Upper lobe of left lung (tissue), 6 donors: ENCODE measurements at regions not wholly inside any gene's neighbourhood (a gene's known extent, or its start where the extent isn't known, plus 50 kb on each side); places are given as distances from the start of the nearest gene placed in this dataset.

ENCODE experiments used
- ATAC-seq, 2 donors: fragments of 200-7000 bp; cut with Tn5 transposase; one replicate each; pipeline ENCODE4 v1.9.1; 2022; ENCODE audit warnings: mild to moderate bottlenecking in 2 of 2, moderate library complexity in 2 of 2; ENCODE audit not compliant: low FRiP score in 2 of 2
- DNase-seq, 2 donors: peaks; one replicate each; pipeline ENCODE4 v3.0.0-alpha.2; 2019 to 2020
- H3K27ac ChIP-seq, 4 donors: fragments of 200-600 bp; sonication (generic); one replicate each; pipeline ENCODE4 v1.5.1; 2016 to 2019
- H3K27me3 ChIP-seq, 4 donors: fragments of 200-600 bp; sonication (generic); one replicate each; pipeline ENCODE4 v1.5.1; 2017 to 2019
- H3K36me3 ChIP-seq, 4 donors: fragments of 200-600 bp; sonication (generic); one replicate each; pipeline ENCODE4 v1.5.1; 2016 to 2019
- H3K4me1 ChIP-seq, 4 donors: fragments of 200-600 bp; sonication (generic); one replicate each; pipeline ENCODE4 v1.5.1; 2018 to 2019
- H3K4me3 ChIP-seq, 4 donors: fragments of 200-600 bp; sonication (generic); one replicate each; pipeline ENCODE4 v1.5.1; 2017 to 2019; ENCODE audit warnings: mild to moderate bottlenecking in 2 of 4, moderate library complexity in 1 of 4
- H3K9me3 ChIP-seq, 4 donors: fragments of 200-600 bp; sonication (generic); one replicate each; pipeline ENCODE4 v1.5.1; 2018 to 2019
- EP300 ChIP-seq, 4 donors: sonication (generic); formaldehyde crosslinking; IDR thresholded peaks; one replicate each; pipeline ENCODE4 v1.5.1; 2017; ENCODE audit warnings: antibody characterized with exemption in 4 of 4, control low read depth in 2 of 4
- POLR2A ChIP-seq, 4 donors: fragments of 450-650 bp; IDR thresholded peaks; one replicate each; pipeline ENCODE4 v1.5.1; 2016 to 2017; ENCODE audit warnings: antibody characterized with exemption in 4 of 4, mild to moderate bottlenecking in 2 of 4
- POLR2AphosphoS5 ChIP-seq, 2 donors: sonication (generic); formaldehyde crosslinking; IDR thresholded peaks; one replicate each; pipeline ENCODE4 v1.5.1; 2017; ENCODE audit warnings: antibody characterized with exemption in 2 of 2
- WGBS, 2 donors: methylation state at CpG; one replicate each; pipeline ENCODE4 v1.1.5; 2017 to 2018; 5-methylcytosine and 5-hydroxymethylcytosine counted together
- TF ChIP-seq, protein P1 (sequence below), 6 experiments: fragments of 450-650 bp in 4 of 6; fragments of 200-600 bp in 2 of 6; sonication (generic) in 2 of 6; IDR thresholded peaks; one replicate each; pipeline ENCODE4 v1.5.1; 2016 to 2019; ENCODE audit warnings: antibody characterized with exemption in 6 of 6
- donor health status: DM: no; HTN: no; CAD: no; lungs with moderate emphysema.
- donor health status: DM: no; HTN: yes; CAD: no; lungs with severe emphysema.

DNA sequence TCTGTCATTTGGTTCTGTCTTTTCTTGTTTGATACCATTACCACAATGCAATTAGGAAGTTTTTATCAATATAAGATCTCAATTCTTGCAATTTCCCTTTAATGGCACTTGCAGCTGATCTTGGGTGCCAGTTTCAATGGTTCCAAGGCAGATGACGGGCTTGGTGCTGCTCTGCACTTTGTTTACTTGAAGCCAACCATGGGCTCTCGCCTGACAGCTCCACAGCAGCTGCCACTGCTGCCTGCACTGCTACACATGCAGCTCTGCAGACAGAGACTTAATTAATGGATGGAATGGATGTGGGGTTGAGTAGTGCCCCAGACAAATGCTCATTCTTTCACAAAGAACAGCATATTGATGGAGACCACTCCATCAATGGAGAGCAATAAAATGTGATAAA lies 1024.3 kb upstream of the EPHA7 start:
- H3K4me3 ChIP-seq = no peak overlapping the region
- WGBS, 2 donors = 56 to 77% methylated on average over 2 of the region's 2 CpGs
- H3K27me3 ChIP-seq = no peaks in the 10 kb centered on the region
- ATAC-seq (no peak), DNase-seq (no peak)
- H3K36me3 ChIP-seq = no peaks in the 10 kb centered on the region
- H3K4me1 ChIP-seq = no peaks in the 10 kb centered on the region
- H3K27ac ChIP-seq = no peak overlapping the region
- TF ChIP-seq EP300 (IDR thresholded peaks at IDR 0.05) (no peak), POLR2A (IDR thresholded peaks at IDR 0.05) (no peak), POLR2AphosphoS5 (IDR thresholded peaks at IDR 0.05) (no peak)
- TF ChIP-seq, protein P1, sequence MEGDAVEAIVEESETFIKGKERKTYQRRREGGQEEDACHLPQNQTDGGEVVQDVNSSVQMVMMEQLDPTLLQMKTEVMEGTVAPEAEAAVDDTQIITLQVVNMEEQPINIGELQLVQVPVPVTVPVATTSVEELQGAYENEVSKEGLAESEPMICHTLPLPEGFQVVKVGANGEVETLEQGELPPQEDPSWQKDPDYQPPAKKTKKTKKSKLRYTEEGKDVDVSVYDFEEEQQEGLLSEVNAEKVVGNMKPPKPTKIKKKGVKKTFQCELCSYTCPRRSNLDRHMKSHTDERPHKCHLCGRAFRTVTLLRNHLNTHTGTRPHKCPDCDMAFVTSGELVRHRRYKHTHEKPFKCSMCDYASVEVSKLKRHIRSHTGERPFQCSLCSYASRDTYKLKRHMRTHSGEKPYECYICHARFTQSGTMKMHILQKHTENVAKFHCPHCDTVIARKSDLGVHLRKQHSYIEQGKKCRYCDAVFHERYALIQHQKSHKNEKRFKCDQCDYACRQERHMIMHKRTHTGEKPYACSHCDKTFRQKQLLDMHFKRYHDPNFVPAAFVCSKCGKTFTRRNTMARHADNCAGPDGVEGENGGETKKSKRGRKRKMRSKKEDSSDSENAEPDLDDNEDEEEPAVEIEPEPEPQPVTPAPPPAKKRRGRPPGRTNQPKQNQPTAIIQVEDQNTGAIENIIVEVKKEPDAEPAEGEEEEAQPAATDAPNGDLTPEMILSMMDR (IDR thresholded peaks at IDR 0.05) = no peak
- H3K9me3 ChIP-seq = no peaks in the 10 kb centered on the region

GRCh38 chr6:94424692-94425091 lies 1005.3 kb upstream of the EPHA7 start:
- TF ChIP-seq EP300 (IDR thresholded peaks at IDR 0.05) (no peak), POLR2A (IDR thresholded peaks at IDR 0.05) (no peak), POLR2AphosphoS5 (IDR thresholded peaks at IDR 0.05) (no peak)
- TF ChIP-seq, protein P1 (IDR thresholded peaks at IDR 0.05) = no peak
- Histone ChIP-seq H3K36me3 (no peaks in the 10 kb centered on the region), H3K4me1 (no peaks in the 10 kb centered on the region), H3K27ac (no peak overlapping the region), H3K9me3 (peaks cover 0 to 5% (median 0%) of the 10 kb centered on the region in 4 donors), H3K4me3 (no peak overlapping the region), H3K27me3 (no peaks in the 10 kb centered on the region)
- no peak for ATAC-seq
- no peak for DNase-seq

- 68 to 81% methylated on average over 1 of the region's 1 CpG for WGBS, 2 donors
- no peak overlapping the region for H3K4me3 ChIP-seq
- no peaks in the 10 kb centered on the region for H3K27me3 ChIP-seq
- H3K4me1 ChIP-seq = no peaks in the 10 kb centered on the region
- DNase-seq = no peak
- ATAC-seq = no peak
- TF ChIP-seq POLR2AphosphoS5 (IDR thresholded peaks at IDR 0.05) (no peak), EP300 (IDR thresholded peaks at IDR 0.05) (no peak), POLR2A (IDR thresholded peaks at IDR 0.05) (no peak)
- TF ChIP-seq, protein P1 (IDR thresholded peaks at IDR 0.05) = no peak
- H3K9me3 ChIP-seq = no peaks in the 10 kb centered on the region
- H3K36me3 ChIP-seq = no peaks in the 10 kb centered on the region
- no peak overlapping the region for H3K27ac ChIP-seq
These were observed 998.0 kb upstream of the EPHA7 start for GRCh38 chr6:94417363-94417762.

- no peaks in the 10 kb centered on the region for H3K36me3 ChIP-seq
- DNase-seq (no peak), ATAC-seq (no peak)
- no peaks in the 10 kb centered on the region for H3K4me1 ChIP-seq
- no peak overlapping the region for H3K27ac ChIP-seq
- H3K27me3 ChIP-seq = no peaks in the 10 kb centered on the region
- 84 to 89% methylated on average over 1 of the region's 1 CpG for WGBS, 2 donors
- no peak overlapping the region for H3K4me3 ChIP-seq
- no peaks in the 10 kb centered on the region for H3K9me3 ChIP-seq
- TF ChIP-seq POLR2AphosphoS5 (IDR thresholded peaks at IDR 0.05) = no peak
- TF ChIP-seq POLR2A (IDR thresholded peaks at IDR 0.05) = no peak
- no peak for TF ChIP-seq EP300 (IDR thresholded peaks at IDR 0.05)
- TF ChIP-seq, protein P1 (IDR thresholded peaks at IDR 0.05) = no peak
These were observed 994.7 kb upstream of the EPHA7 start for GRCh38 chr6:94414041-94414440.

GRCh38 chr6:94401311-94401710 lies 982.0 kb upstream of the EPHA7 start:
- no peaks in the 10 kb centered on the region for H3K9me3 ChIP-seq
- H3K36me3 ChIP-seq = no peaks in the 10 kb centered on the region
- ATAC-seq = no peak
- WGBS, 2 donors = 31 to 36% methylated on average over 3 of the region's 3 CpGs
- no peaks in the 10 kb centered on the region for H3K27me3 ChIP-seq
- TF ChIP-seq EP300 (IDR thresholded peaks at IDR 0.05) (no peak), POLR2A (IDR thresholded peaks at IDR 0.05) (no peak), POLR2AphosphoS5 (IDR thresholded peaks at IDR 0.05) (no peak)
- TF ChIP-seq, protein P1 (IDR thresholded peaks at IDR 0.05) = no peak
- no peak for DNase-seq
- H3K4me3 ChIP-seq = no peak overlapping the region
- no peaks in the 10 kb centered on the region for H3K4me1 ChIP-seq
- H3K27ac ChIP-seq = no peak overlapping the region
